Embryonic facial prominence (tissue), 1 donor: ENCODE measurements at regions not wholly inside any gene's neighbourhood (a gene's known extent, or its start where the extent isn't known, plus 50 kb on each side); places are given as distances from the start of the nearest gene placed in this dataset.

Source experiments
- DNase-seq: peaks from one replicate; pipeline ENCODE4 v3.0.0-alpha.2; 2016; ENCODE audit errors: extremely low spot score

DNA sequence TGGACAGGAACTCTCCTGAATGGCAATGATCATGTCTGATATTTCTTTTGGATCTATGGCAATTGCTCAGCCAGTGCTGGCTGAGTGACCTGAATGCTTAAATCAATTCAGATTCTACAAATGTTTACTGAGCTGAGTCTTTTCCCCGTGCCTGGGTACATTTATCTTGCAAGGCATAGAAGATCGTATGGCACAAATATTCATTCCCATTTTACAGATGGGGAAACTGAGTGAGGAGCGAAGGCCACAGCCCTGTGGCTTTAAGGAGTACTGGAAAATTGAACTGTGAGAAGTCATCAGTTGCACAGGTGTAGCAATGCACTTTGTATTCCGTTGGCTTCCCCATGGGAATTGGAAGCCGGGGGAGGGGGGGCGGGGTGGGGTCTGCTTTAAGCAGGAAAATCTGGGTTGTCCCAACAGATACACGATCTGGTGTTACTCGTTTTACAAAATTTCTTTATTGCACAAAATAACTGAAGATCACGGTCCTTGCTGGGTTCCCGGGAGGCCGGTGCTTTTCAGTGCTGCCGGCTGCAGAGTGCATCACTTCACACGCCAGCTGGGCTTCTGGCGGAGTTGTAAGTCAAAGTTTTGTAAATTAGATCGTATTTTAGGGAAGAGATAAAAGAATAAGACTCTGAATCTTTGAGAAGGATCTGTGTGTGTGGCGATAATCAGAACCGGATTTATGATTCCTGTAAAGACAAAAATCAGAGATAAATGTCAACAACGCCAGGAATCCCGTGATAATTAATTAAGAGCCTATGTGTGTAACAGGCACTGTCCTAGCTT, 75.0 kb upstream of the MAP1LC3B2 start:
- no peak for DNase-seq

GRCh38 chr12:116484807-116485206, 74.4 kb upstream of the MAP1LC3B2 start:
- no peak for DNase-seq

GRCh38 chr12:116489116-116489515, 70.1 kb upstream of the MAP1LC3B2 start:
- no peak for DNase-seq

- DNase-seq, result no peak
These were observed 68.7 kb upstream of the MAP1LC3B2 start for GRCh38 chr12:116490471-116490870.

DNA sequence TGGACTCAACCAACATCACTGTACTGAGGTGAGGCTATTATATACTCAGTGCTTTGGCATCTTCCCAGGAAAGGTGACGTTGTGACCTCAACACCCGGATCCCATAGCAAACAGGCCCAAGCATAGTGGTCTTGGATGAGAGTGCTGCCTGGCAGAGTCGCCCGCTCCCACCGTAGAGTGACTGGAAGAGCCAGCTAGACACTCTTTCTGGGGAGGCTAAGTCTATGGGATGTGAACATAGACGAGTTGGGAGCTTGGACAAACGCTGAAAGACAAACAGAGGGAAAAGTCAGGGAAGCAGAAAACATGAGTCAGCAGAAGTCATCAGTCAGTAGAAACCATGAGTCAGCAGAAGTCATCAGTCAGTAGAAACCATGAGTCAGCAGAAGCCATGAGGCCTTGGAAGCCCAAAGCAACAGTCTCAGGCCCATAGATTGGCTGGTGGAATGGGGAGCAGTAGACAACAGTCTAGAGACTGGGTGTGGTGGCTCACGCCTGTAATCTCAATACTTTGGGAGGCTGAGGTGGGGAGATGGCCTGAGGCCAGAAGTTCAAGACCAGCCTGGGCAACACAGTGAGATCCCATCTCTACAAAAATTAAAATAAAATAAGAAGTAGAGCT, 66.4 kb upstream of the MAP1LC3B2 start:
- no peak for DNase-seq

DNA sequence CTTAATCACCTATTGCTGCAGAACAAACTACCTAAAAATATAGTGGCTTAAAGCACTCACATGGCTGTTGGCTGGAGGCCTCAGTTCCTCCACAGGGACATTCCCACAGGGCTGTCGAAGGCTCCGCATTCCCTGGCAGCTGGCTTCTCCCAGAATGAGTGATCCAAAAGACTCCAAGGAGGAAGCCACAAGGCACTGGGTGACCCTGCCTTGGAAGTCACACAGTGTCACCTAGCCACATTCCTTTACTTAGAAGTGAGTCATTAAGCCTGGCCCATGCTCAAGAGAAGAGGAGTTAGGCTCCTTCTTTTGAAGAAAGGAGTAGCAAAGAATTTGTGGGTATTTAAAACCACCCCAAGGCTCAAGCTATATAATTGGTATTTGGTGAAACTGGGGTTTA, 63.9 kb upstream of the MAP1LC3B2 start:
- DNase-seq, result no peak

DNA sequence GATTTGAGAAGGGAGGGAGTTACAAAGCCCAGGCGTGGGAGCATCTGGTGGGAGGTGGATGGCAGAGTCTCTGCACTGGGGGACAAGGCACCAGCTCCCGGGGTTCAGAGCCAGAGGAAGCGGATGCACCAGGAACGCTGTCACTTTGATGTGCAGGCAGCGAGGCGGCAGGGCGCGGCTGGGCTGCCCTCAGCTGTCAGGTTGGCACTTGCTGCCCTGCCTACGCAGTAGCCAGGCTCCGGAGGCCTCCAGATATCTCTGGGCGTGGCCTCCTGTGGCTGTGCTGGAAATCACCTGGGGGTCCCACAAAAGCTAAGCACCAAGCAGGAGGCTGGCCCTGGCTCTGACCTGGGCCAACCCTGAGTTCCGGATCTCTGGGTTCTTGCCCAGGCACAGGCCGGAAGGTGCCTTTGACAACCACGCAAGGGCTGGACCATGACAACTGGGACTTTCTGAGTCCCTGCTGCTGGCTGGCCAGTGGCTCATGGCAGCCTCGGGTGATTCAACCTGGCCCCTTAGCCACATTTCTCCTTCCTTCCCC, 62.1 kb upstream of the MAP1LC3B2 start:
- DNase-seq, result no peak

DNA sequence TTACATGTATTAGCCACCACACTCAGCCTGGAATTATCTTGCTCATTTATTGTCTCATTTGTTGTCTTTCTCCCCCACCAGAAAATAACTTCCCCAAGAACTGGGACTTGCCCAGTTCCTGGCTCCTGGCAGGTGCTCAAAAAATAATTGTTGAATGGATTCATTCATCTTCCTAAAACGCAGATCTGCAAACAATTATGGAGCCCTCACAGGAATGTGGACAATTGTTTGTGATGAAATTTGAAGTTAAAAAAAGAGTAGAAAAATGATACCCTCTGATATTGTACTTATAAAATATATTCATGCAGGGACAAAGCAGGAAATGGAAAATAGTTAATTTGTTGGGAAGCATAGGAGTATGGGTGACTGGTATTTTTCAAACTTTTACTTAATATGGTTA, 60.7 kb upstream of the MAP1LC3B2 start:
- no peak for DNase-seq

- no peak for DNase-seq
These were observed 56.9 kb upstream of the MAP1LC3B2 start for GRCh38 chr12:116502141-116502725.

GRCh38 chr12:116502989-116503496, 56.1 kb upstream of the MAP1LC3B2 start:
- DNase-seq, result no peak

- no peak for DNase-seq
These were observed 54.7 kb upstream of the MAP1LC3B2 start for GRCh38 chr12:116504438-116504837.

GRCh38 chr12:116506697-116507064, 52.5 kb upstream of the MAP1LC3B2 start:
- no peak for DNase-seq

- no peak for DNase-seq
These were observed 50.7 kb upstream of the MAP1LC3B2 start for GRCh38 chr12:116508145-116509121.
